ENCODE measurements at regions not wholly inside any gene's neighbourhood (a gene's known extent, or its start where the extent isn't known, plus 50 kb on each side); places are given as distances from the start of the nearest gene placed in this dataset.

DNA sequence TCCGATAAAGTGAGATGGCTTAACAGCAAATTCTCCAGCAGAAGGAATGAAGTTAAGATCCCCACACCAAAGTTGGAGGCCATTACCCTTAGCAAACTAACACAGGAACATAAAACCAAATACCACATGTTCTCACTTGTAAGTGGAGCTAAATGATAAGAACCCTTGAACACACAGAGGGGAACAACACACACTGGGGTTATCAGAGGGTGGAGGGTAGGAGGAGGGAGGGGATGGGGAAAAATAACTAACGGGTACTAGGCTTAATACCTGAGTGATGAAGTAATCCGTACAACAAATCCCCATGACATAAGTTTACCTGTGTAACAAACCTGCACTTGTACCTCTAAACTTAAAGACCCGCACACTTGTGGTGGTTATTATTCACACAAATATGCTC lies 240.4 kb upstream of the NAV3 start:
- POLR2A ChIA-PET = no interaction called here
- Histone ChIP-seq H3K4me1 (ENCODE audit: control insufficient read depth, insufficient read depth, low read length) (no peaks in the 10 kb centered on the region), H3K36me3 (ENCODE audit: control insufficient read depth in 2 of 2, insufficient read depth in 1 of 2, low read length in 2 of 2) (no peaks in the 10 kb centered on the region), H3K4me3 (ENCODE audit: low read depth, low read length) (no peak overlapping the region), H3K27ac (ENCODE audit: extremely low read depth, low read depth, low read length) (no peak overlapping the region), H3K9me3 (ENCODE audit: control insufficient read depth, insufficient read depth, low read depth, low read length) (no peaks in the 10 kb centered on the region)
- CTCF ChIA-PET = interaction anchor here (0.7 kb wide), 1 partner anchor 24 kb away, joined by 3 read pairs; no protein-coding TSS in a partner anchor
- TF ChIP-seq, protein P1, sequence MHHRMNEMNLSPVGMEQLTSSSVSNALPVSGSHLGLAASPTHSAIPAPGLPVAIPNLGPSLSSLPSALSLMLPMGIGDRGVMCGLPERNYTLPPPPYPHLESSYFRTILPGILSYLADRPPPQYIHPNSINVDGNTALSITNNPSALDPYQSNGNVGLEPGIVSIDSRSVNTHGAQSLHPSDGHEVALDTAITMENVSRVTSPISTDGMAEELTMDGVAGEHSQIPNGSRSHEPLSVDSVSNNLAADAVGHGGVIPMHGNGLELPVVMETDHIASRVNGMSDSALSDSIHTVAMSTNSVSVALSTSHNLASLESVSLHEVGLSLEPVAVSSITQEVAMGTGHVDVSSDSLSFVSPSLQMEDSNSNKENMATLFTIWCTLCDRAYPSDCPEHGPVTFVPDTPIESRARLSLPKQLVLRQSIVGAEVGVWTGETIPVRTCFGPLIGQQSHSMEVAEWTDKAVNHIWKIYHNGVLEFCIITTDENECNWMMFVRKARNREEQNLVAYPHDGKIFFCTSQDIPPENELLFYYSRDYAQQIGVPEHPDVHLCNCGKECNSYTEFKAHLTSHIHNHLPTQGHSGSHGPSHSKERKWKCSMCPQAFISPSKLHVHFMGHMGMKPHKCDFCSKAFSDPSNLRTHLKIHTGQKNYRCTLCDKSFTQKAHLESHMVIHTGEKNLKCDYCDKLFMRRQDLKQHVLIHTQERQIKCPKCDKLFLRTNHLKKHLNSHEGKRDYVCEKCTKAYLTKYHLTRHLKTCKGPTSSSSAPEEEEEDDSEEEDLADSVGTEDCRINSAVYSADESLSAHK (tag by site-specific recombination; IDR thresholded peaks at IDR 0.05) = no peak
- TF ChIP-seq, protein P2, sequence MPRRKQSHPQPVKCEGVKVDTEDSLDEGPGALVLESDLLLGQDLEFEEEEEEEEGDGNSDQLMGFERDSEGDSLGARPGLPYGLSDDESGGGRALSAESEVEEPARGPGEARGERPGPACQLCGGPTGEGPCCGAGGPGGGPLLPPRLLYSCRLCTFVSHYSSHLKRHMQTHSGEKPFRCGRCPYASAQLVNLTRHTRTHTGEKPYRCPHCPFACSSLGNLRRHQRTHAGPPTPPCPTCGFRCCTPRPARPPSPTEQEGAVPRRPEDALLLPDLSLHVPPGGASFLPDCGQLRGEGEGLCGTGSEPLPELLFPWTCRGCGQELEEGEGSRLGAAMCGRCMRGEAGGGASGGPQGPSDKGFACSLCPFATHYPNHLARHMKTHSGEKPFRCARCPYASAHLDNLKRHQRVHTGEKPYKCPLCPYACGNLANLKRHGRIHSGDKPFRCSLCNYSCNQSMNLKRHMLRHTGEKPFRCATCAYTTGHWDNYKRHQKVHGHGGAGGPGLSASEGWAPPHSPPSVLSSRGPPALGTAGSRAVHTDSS (tag by site-specific recombination; IDR thresholded peaks at IDR 0.05) = no peak
- no peak for TF ChIP-seq ZNF10 (tag by site-specific recombination; IDR thresholded peaks at IDR 0.05)
- TF ChIP-seq, protein P3, sequence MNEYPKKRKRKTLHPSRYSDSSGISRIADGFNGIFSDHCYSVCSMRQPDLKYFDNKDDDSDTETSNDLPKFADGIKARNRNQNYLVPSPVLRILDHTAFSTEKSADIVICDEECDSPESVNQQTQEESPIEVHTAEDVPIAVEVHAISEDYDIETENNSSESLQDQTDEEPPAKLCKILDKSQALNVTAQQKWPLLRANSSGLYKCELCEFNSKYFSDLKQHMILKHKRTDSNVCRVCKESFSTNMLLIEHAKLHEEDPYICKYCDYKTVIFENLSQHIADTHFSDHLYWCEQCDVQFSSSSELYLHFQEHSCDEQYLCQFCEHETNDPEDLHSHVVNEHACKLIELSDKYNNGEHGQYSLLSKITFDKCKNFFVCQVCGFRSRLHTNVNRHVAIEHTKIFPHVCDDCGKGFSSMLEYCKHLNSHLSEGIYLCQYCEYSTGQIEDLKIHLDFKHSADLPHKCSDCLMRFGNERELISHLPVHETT (tag by site-specific recombination; IDR thresholded peaks at IDR 0.05) = no peak

DNA sequence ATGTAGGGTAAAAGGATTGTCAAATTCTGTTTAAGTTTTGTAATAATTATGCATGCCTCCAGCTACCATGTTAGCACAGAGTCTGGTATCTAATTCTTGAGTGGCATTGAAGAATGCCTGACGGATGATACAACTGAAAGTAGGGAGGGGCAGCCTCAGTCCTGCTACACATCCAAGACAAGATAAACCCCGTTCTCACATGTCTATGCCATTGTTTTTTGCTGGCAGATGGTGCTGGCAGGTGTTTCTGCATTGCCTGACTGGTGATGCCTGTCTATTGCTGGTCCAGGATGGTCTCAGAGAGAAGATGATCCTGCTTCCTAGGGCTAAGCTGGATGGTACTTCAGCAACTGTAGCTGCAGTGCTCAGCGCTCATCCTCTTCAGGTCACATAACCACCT lies 245.8 kb upstream of the NAV3 start:
- TF ChIP-seq, protein P4, sequence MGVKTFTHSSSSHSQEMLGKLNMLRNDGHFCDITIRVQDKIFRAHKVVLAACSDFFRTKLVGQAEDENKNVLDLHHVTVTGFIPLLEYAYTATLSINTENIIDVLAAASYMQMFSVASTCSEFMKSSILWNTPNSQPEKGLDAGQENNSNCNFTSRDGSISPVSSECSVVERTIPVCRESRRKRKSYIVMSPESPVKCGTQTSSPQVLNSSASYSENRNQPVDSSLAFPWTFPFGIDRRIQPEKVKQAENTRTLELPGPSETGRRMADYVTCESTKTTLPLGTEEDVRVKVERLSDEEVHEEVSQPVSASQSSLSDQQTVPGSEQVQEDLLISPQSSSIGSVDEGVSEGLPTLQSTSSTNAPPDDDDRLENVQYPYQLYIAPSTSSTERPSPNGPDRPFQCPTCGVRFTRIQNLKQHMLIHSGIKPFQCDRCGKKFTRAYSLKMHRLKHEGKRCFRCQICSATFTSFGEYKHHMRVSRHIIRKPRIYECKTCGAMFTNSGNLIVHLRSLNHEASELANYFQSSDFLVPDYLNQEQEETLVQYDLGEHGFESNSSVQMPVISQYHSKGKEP (tag by site-specific recombination; IDR thresholded peaks at IDR 0.05) = no peak

DNA sequence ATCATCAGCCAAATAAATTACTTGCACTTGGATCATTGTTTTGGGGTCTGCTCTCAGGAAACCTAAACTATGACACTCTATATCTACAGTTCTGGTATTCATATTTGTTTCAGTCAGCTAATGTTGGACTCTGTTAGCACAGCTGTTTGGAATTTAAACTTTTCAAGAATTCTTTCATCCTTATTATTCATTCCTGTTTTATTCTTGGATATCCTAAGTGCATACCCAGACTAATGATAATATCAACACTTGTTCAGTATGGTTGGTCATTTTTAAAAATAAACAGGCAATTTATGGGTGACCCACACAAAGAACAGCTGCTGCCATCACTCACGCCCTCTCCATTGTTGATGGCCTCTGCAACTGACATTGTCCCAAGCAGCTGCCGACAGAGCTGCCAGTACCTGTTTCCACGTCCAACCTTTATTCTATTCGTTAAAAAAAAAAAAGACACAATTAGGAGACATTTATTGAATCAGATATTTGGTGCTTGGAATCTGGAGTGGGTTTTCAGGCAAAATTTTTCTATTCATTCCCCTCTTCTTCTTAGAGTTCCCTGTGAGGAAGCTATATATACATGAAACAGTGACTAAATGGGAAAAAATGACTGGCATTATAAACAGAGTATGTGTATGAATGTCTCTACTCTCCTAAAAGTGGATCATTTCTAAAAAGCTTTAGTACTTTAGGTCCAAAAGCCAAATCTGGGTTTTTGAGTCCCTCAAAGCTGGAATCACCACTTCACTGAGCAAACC lies 252.1 kb upstream of the NAV3 start:
- CTCF ChIA-PET = interaction anchor here (0.6 to 0.7 kb wide), 2 partner anchors 227 to 719 kb away, joined by 3 to 7 read pairs; no protein-coding TSS in a partner anchor
- H3K27ac ChIP-seq (ENCODE audit: extremely low read depth, low read depth, low read length) = no peak overlapping the region
- TF ChIP-seq ZNF138 (tag by site-specific recombination; IDR thresholded peaks at IDR 0.05; ENCODE audit: borderline replicate concordance) (no peak), ZNF776 (tag by site-specific recombination; IDR thresholded peaks at IDR 0.05; ENCODE audit: borderline replicate concordance) (no peak), ZNF701 (tag by site-specific recombination; IDR thresholded peaks at IDR 0.05) (no peak), MZF1 (tag by site-specific recombination; IDR thresholded peaks at IDR 0.05; ENCODE audit: borderline replicate concordance) (no peak), ZNF843 (tag by site-specific recombination; IDR thresholded peaks at IDR 0.05) (no peak), ZNF354C (tag by site-specific recombination; IDR thresholded peaks at IDR 0.05; ENCODE audit: borderline replicate concordance, low read depth) (no peak), ZSCAN16 (tag by site-specific recombination; IDR thresholded peaks at IDR 0.05) (no peak), ZNF10 (tag by site-specific recombination; IDR thresholded peaks at IDR 0.05) (no peak), MEIS1 (CRISPR knock-in tag; IDR thresholded peaks at IDR 0.05; ENCODE audit: borderline replicate concordance) (no peak), ZNF169 (tag by site-specific recombination; IDR thresholded peaks at IDR 0.05) (no peak), BCL11A (tag by site-specific recombination; IDR thresholded peaks at IDR 0.05; ENCODE audit: low read depth) (no peak), ZNF585B (tag by site-specific recombination; IDR thresholded peaks at IDR 0.05) (no peak), ZNF37A (tag by site-specific recombination; IDR thresholded peaks at IDR 0.05) (no peak), ZNF394 (tag by site-specific recombination; IDR thresholded peaks at IDR 0.05; ENCODE audit: borderline replicate concordance) (no peak), ZNF830 (tag by site-specific recombination; IDR thresholded peaks at IDR 0.05; ENCODE audit: low read depth) (no peak)
- TF ChIP-seq, protein P5, sequence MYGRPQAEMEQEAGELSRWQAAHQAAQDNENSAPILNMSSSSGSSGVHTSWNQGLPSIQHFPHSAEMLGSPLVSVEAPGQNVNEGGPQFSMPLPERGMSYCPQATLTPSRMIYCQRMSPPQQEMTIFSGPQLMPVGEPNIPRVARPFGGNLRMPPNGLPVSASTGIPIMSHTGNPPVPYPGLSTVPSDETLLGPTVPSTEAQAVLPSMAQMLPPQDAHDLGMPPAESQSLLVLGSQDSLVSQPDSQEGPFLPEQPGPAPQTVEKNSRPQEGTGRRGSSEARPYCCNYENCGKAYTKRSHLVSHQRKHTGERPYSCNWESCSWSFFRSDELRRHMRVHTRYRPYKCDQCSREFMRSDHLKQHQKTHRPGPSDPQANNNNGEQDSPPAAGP (tag by site-specific recombination; IDR thresholded peaks at IDR 0.05) = no peak

More for the DNA sequence above, 245.8 kb upstream of the NAV3 start:
- H3K4me1 ChIP-seq (ENCODE audit: control insufficient read depth, insufficient read depth, low read length) = peaks cover 10% of the 10 kb centered on the region
- no peak overlapping the region for H3K4me3 ChIP-seq (ENCODE audit: low read depth, low read length)
- no peak overlapping the region for H3K27ac ChIP-seq (ENCODE audit: extremely low read depth, low read depth, low read length)
- no peaks in the 10 kb centered on the region for H3K36me3 ChIP-seq (ENCODE audit: control insufficient read depth in 2 of 2, insufficient read depth in 1 of 2, low read length in 2 of 2)
- ChIA-PET CTCF (no interaction called here), POLR2A (no interaction called here)
- H3K9me3 ChIP-seq (ENCODE audit: control insufficient read depth, insufficient read depth, low read depth, low read length) = no peaks in the 10 kb centered on the region

More for the DNA sequence above, 252.1 kb upstream of the NAV3 start:
- no peaks in the 10 kb centered on the region for H3K36me3 ChIP-seq (ENCODE audit: control insufficient read depth in 2 of 2, insufficient read depth in 1 of 2, low read length in 2 of 2)
- no peaks in the 10 kb centered on the region for H3K9me3 ChIP-seq (ENCODE audit: control insufficient read depth, insufficient read depth, low read depth, low read length)
- POLR2A ChIA-PET = no interaction called here
- H3K4me3 ChIP-seq (ENCODE audit: low read depth, low read length) = no peak overlapping the region
- H3K4me1 ChIP-seq (ENCODE audit: control insufficient read depth, insufficient read depth, low read length) = peaks cover 16% of the 10 kb centered on the region

Measured in HEK293 (cell line).